GM13977 (cell line): ENCODE measurements at regions not wholly inside any gene's neighbourhood (a gene's known extent, or its start where the extent isn't known, plus 50 kb on each side); places are given as distances from the start of the nearest gene placed in this dataset.

Experiments used
- DNase-seq: peaks from one replicate; pipeline ENCODE4 v3.0.0; 2012; ENCODE audit warnings: low spot score
- in situ Hi-C: fragments of 300-500 bp; cut with MboI; formaldehyde crosslinking; loops from one replicate; pipeline ENCODE4 v1.12.0; 2022; ENCODE audit warnings: low sequenced_read_pairs, low pct_unique_long_range_greater_than_20kb, mixed read lengths, inconsistent platforms; ENCODE audit not compliant: unreplicated experiment
- TF ChIP-seq, protein P1 (sequence below): IDR thresholded peaks from 2 replicates; pipeline ENCODE4 v1.5.1; 2012; ENCODE audit warnings: mild to moderate bottlenecking, control low read depth; ENCODE audit not compliant: insufficient read depth; ENCODE audit errors: extremely low read depth, missing control alignments

DNA sequence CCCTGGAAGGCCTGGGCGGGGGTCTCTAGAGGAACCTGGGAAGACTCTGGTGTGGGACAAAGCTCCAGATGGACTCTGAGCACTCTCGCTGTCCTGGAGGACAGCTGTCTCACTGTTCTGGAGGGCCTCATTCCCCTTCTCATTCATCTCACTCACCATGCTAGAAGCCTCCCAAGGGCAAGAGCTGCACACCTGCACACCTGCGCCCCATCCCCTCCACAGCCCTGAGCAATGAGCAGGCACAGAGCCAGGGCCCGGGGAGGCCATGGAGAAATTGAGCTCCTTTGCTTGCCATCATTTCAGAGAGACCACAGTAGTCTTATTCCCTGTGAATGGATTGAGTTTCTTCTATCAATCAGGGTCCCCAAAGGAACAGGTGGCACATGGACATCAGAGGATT, 1168.5 kb downstream of the UQCRFS1 start:
- in situ Hi-C loops, result no loop called here
- TF ChIP-seq, protein P1, sequence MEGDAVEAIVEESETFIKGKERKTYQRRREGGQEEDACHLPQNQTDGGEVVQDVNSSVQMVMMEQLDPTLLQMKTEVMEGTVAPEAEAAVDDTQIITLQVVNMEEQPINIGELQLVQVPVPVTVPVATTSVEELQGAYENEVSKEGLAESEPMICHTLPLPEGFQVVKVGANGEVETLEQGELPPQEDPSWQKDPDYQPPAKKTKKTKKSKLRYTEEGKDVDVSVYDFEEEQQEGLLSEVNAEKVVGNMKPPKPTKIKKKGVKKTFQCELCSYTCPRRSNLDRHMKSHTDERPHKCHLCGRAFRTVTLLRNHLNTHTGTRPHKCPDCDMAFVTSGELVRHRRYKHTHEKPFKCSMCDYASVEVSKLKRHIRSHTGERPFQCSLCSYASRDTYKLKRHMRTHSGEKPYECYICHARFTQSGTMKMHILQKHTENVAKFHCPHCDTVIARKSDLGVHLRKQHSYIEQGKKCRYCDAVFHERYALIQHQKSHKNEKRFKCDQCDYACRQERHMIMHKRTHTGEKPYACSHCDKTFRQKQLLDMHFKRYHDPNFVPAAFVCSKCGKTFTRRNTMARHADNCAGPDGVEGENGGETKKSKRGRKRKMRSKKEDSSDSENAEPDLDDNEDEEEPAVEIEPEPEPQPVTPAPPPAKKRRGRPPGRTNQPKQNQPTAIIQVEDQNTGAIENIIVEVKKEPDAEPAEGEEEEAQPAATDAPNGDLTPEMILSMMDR, result no peak
- no peak for DNase-seq

DNA sequence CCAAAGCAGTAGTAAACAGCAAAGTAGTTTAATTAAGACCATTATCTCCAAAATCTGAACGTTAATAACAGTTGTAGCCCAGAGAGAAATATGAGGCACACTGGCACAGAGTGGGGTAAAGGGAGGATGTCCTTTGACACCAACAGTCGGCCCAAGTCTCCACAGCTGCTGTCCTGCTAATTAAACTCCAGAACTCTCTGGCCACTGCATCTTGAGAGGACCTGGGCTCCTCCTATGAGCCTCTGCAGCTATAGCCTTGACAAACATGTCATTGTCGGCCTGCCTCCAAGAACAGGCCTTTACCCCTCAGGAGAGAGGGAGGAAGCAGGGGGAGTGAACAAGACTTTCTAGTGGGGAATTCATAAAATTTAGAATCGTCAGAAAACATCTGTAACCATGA, 1170.4 kb downstream of the UQCRFS1 start:
- TF ChIP-seq, protein P1, result no peak
- in situ Hi-C loops, result no loop called here
- DNase-seq, result no peak

DNA sequence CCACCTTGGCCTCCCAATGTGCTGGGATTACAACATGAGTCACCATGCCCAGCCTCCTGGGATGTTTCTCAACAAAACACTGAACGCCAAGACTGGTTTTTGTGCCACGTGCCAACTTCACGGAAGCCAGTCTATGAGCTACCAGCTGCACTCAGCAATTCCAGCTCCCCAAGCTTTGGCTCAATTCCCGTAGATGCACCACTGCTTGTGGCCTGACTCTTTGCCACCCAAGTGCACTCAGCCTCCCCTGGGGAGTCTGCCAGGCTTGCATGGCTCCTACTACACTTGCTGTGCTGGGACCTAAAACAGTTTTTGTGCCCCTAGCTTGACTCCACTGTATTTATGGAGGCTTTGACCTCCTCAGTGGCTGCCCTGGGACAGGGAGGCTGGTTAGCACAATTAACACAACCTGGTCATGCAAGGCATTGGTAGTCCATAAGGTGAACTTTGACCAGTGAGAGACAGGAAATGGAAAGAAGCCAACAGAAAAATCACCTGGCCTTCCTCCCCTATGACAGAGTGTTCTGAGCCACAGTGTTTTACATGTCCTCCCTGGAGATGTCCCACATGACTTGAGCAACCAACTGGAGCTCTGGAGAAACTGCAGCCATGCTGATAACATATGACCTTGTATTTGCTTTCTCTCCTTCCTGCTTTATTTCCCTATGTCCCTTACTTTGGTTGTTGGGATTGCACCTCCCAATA, 1173.1 kb downstream of the UQCRFS1 start:
- in situ Hi-C loops, result no loop called here
- TF ChIP-seq, protein P1, result no peak
- DNase-seq, result no peak

DNA sequence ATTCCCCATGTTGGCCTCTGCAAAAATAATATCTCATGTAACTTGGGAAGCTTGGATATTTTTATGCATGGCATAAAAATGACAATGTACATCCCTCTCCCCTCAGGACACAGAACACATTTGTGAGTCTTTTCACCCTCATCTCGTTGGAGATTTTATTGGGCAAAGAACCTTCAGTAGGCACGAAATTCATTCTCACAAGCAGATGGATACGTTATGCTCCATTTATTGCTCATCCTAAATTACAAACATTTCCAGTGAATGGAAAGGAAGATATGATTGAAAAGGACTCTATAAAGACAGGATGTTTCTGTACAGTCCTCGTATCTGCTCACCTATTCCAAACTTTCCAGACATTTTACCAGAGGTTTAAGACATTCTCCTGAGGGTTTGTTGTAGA, 1175.8 kb downstream of the UQCRFS1 start:
- no peak for DNase-seq
- in situ Hi-C loops, result no loop called here
- TF ChIP-seq, protein P1, result no peak

DNA sequence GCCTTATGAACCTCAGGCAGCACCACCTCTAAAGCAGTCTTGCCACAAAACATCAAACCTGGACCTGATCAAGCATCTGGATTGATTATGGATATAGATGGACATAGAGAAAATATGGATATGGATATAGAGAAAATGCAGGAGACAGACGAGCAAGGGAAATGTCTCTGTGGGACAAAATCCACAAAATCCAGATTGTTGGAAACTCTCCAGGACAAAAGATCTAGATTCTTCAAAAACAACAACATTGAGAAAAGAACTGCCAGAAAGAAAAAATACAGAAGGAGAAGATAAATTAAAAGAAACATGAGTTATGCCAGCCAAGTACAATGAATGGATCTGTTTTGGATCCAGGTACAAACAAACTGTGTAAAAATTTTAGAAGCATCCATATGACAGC, 1176.5 kb downstream of the UQCRFS1 start:
- TF ChIP-seq, protein P1, result no peak
- no peak for DNase-seq
- in situ Hi-C loops, result no loop called here

DNA sequence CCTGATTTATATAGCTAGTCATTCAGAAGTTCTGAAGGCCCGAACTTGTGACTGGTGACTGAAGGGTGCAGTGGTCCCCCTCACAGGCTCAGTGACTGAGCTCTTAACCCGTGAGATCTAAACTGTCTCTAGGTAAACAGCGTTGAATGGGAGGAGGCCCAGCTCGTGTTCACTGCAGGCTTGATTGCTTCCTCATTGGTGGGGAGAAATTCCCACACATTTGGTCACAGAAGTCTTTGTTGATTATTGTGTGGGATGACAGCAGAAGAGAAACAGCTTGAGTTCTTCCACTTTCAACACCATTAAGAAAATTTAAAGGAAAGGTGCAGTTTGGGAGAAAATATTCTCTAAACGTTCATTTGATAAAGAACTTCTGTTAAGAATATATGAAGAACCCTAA, 1178.0 kb downstream of the UQCRFS1 start:
- DNase-seq, result no peak
- in situ Hi-C loops, result no loop called here
- TF ChIP-seq, protein P1, result no peak
